Stimulated activated CD4-positive, alpha-beta T cell treated with anti-CD3 and anti-CD28 coated beads, Interleukin-12 subunit alpha, Interleukin-12 subunit beta, amount 100 ng/mL, for 24 hours (primary cell): ENCODE measurements at regions not wholly inside any gene's neighbourhood (a gene's known extent, or its start where the extent isn't known, plus 50 kb on each side); places are given as distances from the start of the nearest gene placed in this dataset.

Experiments used
- DNase-seq, 2 experiments: peaks; one replicate each; pipeline ENCODE4 v3.0.0-alpha.2; 2020; ENCODE audit warnings: low read depth in 2 of 2

DNA sequence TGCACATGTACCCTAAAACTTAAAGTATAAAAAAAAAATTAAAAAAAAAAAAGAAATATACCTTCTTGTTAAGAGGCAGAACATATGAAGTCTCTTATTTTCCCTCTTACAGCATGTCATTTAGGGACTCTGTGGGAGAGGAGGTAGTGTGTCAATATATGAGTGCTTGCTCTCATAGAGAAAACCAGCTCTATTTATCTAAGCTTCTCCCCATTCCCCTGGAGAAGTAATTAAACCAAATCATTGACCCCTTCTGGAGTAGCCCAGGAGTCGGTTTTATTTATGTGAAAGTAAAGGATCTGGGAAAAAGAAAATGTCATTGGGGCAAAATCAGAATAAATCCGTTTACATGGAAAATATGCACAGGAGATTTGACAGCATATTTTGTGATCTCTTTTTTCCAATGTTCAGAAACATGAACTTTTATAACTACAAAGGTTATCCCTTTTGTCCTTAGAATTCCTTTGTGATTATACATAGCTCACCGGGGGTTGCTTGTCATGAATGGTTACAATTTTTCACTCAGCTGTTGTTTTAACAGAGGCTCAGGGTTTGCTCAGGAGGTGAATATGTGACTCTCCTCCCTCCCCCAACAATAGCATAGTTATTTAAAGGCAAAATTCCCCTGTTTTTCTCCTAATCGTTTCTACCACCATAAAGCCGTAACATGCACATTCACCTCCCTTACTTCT, 114.5 kb upstream of the C1orf21 start:
- DNase-seq, result no peak

DNA sequence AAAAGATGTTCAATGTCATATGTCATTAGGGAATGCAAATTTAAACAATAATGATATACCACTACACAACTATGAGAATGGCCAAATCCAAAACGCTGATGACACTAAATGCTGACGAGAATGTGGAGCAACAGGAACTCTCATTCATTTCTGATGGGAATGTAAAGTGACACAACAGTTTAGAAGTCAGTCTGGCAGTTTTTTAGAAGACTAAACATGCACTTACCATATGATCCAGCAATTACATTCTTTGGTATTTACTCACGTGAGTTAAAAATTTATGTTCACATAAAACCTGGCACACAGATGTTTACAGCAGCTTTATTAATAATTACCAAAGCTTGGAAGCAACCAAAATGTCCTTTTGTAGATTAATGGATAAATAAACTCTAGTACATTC, 110.4 kb upstream of the C1orf21 start:
- DNase-seq, result no peak

DNA sequence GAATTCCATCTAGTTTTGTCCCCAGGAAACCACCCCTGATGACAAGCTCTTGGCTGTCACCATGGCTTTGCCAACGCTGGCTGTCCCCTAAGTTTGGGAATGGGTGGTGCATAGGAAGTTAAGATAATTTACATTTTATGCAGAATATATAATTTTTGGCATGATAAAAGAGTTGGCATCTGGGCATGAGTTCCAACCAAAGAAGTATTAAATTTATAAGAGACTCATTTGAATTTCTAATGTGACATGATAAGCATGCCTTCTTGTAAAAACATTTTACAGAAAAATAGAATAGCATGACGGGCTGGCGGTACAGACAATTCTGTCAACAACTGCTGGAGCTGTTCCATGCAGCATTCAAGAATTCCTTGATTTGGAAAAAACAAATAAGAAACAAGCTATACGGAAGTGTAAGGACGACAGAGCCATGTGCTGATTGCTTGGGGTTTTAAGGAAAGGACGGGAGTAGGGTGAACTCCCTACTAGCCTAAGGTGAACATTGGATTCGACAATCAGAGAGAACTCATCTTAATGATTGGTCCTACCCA, 106.8 kb upstream of the C1orf21 start:
- no peak for DNase-seq

DNA sequence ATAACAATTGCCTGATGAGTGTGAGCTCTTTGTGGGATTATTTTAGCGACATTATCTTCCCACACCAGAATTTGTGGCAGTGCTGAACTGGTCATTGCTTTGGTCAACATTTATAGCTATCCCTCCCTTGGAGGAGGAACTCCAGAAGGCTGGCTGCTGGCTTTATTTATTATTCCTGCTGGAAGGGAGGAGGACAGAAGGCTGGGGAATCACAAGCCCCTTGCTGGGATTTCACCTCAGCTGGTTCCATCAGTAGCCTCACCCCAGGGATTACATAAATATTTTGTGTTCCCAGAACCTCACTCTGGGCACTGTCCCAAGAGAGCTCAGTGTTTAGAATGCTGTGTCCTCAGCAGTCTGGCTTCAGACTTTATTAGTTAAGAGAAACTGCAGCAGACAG, 102.8 kb upstream of the C1orf21 start:
- DNase-seq, result no peak

DNA sequence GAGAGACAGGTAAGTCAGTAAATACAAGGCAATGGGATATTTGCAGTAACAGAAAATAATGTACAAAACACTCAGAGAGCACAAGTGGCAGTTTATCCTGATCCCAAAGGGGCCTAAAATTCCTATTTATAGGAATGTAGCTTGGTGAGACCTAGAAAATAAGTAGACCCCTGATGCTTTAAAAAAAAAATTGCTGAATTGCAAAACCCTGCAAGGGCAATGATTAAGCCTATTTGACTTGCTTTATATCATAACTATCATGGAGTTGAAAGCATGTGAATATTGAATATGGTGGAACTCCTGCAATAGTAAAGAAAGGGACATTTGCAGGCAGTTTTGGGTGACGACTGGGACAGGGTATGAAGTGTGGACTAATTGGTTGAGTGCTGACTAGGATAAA, 101.9 kb upstream of the C1orf21 start:
- DNase-seq, result no peak

DNA sequence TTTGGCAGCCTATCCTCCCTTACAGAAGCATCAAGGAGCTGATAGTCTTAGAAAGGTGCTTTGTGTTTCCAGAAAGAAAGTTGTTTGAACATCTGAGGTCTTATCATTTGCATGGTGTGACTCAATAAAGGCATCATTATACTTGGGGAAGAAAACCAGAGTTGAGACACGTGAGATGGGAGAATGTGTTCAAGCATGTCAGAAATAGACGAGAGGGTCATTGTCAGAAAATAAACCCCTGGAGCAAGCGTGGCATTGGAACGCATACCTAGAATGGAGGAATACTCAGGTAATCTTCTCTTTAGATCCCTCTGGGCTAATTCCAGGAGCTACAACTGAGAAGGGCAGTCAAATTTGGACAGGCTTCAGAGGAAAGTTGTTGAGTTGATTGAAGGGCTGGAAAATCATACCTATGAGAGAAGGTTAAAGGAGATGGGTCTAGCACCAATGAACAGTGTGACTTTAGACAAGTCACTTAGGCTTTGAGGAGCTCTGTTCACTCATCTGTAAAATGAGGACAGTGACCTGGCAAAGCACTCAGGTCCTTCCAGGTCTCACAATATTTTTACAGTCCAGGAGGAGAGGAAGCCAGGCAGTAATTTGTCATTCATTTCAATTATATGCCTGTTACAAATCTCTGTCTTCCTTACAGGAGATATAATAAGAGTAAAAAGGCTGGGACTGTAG, 101.3 kb upstream of the C1orf21 start:
- no peak for DNase-seq

DNA sequence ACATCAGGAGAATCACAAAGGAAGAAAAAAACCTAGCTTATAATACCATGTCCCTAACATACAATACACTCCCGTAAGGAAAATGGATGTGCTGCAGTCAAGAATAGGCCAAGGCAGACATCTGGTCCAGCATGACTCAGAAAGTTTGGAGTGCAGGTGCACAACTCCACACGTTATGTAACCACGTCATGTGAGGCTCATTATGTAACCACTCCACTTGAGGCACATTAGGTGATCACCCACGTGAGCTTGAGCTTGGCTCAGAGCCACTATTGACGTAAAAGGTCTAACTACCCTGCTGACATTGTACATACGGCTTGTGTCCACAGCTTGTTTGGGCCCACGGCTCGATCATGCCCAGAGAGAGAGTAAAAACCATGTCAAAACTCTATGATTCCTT, 99.8 kb upstream of the C1orf21 start:
- no peak for DNase-seq

DNA sequence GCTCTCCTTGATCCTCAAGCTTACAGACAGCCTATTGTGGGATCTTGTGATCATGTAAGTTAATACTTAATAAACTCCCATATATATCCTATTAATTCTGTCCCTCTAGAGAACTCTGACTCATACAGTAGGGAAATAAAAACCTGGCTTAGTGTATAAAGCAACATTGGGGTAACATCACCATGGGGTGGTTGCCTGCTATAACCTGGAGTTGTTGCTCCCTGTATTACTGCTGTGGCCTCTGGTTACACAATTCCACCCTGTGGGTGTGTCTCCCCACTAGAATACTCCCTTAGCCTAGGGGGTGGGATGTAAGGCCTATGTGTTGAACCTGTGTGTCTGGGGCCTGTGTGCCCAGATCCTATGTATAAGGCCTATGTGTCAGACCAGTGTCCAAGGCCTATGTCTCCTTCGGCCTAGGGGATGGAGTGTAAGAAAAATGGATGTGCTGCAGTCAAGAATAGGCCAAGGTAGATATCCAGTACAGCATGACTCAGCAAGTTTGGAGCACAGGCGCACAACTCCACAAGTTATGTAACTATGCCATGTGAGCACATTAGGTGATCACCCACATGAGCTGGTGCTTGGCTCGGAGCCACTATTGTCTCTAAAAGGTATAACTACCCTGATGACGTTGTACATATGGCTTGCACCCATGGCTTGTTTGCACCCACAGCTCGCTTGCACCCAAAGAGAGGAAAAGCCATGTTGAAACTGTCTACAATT, 96.8 kb upstream of the C1orf21 start:
- DNase-seq, result no peak

DNA sequence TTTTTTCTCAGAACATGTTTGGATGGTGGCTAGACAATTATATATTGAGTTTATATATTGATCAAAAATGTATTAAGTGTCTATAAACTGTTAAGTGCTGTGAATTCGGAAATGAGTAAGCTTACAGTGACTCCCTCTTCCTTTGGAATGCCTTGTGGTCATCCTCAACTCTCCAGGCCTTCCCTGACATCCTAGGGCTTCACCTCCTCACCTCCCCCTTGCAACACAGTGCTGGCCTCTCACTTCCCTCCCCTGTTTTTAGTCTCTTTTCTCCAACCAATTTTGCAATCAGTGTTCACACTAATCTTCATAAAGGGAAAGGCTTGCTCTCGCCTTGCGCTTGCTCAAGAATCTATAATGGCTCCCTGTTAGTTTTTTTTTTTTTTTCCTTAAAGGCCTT, 95.1 kb upstream of the C1orf21 start:
- no peak for DNase-seq

DNA sequence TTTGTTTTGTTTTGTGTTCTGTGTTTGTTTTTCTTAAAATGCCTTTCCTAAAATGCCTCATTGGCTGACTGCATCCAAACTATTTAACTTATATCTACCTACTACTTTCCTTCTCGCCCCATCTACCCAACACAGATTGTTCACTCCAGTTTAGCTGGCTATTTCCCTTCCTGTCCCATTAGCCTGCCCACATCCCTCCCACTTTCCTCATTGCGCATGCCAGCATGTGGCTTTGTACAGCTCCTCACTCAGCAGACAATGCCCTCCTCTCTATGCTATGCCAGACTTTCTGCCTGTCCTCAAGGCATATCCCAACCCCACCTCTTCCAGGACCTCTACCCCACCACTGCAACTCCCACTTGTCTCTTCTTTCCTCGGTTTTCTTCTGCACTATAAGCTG, 94.7 kb upstream of the C1orf21 start:
- no peak for DNase-seq

DNA sequence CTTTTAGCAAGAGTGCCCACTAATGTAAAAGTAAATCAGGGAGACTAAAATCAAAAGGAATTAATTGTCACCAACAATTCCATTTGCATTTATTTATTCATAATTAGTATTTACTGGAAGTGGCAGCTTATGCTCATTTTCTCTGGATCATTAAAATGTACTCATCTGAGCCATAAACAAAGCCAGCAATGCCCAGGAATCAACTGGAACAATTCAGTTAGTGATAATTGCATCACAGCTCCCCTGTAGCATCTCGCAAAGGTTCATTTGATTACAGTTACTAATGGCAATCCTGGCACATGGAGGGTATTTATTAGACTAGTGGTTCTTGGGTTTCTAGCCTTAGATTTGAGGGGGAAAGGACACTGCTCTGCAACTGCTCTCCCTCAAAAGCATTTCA, 92.7 kb upstream of the C1orf21 start:
- DNase-seq, result no peak

DNA sequence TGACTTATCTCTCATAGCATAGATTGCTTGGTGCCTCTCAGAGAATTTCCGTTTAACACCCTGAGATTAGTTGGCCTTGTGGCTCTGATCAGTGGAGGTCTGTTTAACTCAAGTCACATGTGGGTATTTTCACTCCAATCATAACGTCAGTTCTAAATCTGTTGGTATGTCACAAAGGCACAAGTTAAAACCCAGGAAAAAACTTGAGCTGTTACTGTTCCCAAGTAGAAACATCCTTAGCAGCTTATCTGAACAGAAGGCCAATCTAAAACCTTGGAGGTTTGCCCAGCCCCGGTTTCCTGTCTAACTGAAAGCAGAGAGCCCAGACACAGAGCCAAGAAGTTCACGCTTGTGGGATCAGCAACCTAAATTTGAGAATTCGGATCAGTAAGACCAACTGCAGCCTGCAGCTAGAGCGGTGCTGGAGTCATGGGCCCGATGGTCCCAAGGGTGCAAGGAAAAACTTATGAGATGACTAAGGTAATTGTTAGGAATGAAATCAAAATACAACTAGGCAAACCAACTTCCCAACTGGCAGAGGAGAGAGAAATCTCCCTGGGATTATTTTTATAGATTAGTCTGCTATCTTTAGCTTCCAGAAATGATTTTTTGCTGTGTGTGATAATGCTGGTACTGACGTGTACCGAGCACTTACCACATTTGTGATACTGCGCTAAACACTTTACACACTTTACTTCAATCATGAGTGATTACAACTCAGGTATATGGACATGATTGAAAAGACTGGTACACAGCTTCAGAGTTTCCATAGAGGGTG, 90.2 kb upstream of the C1orf21 start:
- no peak for DNase-seq

DNA sequence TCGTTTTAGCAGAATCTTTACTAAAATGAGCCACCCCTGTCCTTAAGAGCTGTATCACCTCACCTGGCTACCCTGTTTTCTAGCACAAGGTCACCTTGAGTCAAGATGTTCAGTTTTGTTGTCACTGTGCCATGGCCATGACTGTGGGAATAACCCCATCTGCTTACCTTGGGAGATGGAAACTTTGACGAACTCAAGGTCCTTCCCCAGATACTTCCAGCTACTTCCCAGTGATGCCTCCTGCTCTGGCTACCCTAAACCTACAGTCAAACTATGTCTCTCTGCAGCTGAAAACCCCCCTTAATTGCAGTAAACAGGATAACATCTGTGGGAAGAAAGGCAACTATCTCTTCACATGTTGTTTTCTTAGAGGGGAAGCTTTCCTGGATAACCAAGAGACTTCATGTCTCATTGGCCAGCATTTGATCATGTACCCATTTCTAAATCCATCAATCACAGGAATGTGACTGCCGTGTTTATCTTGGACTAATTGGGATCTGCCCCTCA, 89.5 kb upstream of the C1orf21 start:
- DNase-seq, result no peak

DNA sequence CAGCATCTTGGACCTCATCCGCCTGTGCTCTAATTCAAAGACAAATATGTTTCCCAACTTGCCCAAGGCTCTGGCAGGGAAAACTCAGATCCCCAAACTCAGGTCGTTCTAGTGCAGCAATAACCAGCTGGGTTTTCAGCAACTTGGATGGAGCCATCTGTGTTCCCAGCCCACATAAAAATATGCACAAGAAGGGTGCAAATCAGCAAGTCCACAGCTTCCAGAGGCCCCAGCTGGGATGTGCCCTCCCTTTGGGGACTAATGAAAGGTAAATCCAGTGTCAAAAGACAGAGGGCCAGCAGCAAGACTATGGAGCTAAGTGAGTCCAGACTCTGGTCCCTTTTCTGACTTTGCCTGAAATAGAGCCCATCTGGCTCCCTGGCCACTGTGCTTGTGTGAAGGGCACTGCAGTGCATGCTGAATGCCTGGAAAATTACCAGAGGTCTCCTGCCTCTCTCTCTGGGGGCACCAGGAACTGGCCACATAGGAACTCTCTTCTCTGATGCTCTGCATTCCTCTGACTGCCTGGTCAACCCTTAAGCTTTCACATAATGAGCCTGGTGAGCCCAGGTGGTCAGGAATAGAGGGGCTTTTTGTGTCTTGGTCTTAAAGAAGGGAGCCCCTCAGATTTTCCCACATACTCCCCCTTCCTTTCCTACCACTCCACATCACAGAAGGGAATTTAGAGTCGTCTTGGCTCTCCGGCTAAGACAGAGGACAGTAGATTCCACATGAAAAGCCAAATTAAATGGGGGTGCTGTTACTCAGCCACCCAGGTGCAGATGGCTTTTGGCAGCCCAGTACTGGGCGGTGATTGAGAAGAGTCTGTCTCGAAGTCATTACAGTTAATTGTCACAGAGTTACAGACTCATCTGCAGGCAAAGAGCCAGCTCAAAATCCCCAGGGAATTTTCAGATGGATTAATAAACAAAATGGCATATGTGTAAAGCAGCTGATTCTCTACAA, 88.1 kb upstream of the C1orf21 start:
- no peak for DNase-seq

DNA sequence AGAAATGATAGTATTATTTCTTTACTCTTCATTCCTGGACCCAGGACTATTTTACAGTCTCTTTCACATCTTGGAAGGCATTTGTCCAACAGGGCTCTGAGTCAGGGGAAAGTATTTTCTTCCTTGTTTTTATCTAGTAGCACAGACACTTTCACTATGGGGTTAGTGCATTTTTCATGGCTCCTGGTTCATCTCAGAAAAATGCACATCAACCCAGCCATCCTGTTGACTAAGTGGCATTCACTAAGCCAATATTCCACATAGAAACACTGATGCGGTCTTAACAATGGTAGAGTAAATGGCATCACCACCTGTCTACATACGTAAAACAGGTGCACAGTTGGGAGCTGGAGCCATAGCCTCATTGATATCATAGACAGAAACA, 87.4 kb upstream of the C1orf21 start:
- DNase-seq, result no peak

DNA sequence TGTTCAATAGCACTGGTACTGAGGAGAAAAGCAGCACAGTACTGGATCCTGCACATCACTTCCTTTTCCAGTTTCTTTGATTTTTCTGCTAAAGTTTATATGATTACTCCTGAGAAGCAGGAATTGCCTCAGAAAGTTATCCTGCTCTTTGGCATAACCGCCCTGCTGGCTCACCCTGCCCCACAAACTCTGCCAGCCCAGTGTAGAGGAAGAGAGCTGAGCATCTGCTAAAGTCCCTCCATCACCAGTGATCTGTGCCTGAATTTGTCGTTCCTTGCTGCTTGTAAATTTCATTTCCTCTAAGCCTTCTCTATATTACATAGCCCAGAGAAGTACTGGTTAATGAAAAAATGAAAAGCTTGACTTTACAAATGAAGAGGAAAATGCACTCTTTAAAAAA, 87.0 kb upstream of the C1orf21 start:
- DNase-seq, result no peak

DNA sequence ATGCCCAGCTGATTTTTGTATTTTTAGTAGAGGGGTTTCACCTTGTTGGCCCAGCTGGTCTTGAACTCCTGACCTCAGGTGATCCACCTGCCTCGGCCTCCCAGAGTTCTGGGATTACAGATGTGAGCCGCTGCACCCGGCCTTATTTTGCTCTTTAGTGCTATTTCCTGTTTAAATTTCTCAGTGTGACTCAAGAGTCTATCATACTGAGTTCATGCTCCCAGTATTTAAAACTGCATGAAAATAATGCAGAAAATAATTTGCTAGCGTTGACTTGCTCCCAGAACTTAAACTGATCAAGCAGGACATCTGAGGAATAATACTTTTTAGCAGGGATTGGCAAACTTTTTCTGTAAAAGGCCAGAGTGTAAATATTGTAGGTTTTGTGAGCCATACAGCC, 86.4 kb upstream of the C1orf21 start:
- no peak for DNase-seq

DNA sequence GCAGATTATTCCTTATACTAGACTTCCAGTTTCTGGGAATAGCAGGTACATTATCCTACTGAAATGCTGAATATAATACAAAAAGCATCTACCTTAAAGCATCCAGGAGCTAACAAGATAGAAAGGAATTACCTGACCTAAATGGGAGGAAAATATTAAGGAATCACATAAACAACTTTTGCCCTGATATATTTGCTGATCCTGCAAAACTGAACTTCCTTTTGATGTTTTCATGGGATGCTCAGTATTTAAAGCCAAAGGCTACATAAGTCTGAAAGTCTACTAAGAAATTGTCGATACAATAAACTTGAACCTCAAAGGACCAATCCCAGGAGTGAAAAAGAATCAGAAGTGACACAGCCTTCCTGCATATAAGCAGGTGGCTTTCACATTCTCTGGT, 85.6 kb upstream of the C1orf21 start:
- DNase-seq, result no peak

DNA sequence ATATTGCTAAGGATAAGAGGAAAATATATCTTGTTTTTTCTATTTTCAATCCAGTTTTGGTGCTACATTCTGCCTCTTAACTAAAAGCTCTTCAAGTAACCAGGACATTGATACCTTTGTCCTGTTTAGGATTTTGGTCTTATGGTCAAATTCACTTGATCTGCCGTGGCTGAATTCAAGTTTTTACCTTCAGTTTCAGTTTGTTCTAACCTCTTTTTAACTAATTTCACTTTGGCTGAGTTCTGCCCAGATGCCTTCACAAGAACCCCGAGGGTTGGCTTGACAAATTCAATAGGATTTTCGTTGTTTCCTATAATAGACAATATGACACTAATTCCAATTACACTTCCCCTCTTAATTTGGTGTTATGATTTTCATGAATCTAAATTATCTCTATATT, 84.5 kb upstream of the C1orf21 start:
- DNase-seq, result no peak

DNA sequence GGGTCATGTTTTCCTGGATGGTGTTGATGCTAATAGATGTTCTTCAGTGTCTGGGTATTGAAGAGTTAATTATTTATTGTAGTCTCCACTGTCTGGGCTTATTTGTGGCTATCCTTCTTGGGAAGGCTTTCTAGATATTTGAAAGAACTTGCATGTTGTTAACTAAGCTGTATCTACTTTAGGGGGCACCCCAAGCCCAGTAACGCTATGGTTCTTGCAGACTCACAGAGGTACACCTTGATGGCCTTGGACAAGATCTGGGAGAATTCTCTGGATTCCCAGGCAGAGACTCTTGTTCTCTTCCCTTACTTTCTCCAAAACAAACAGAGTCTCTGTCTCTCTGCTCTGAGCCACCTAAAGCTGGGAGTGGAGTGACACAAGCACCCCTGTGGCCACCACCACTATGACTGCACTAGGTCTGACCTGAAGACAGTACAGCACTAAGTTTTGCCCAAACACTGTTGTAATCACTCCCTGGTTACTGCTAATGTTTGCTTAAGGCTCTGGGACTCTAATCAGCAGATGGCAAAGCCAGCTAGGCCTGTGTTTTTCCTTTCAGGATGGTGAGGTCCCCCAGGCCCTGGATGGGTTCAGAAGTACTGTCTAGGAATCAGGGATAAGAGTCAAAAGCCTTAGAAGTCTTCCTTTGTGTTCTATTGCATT, 76.5 kb upstream of the C1orf21 start:
- DNase-seq, result no peak
